ENCODE measurements at regions not wholly inside any gene's neighbourhood (a gene's known extent, or its start where the extent isn't known, plus 50 kb on each side); places are given as distances from the start of the nearest gene placed in this dataset.

GRCh38 chr18:47725656-47726055 is 204.8 kb downstream of the SMAD2 start:
- POLR2A ChIA-PET = no interaction called here

More at GRCh38 chr18:47725656-47726055, 204.8 kb downstream of the SMAD2 start:
- Histone ChIP-seq H3K4me2 (ENCODE audit: insufficient read depth, low read length) (no peak overlapping the region), H3K9ac (replicated peaks; ENCODE audit: extremely low read depth, insufficient read depth, low read length) (no peak overlapping the region), H4K20me1 (replicated peaks; ENCODE audit: control insufficient read depth, extremely low read depth, insufficient read depth, low read length) (no peaks in the 10 kb centered on the region), H3K36me3 (ENCODE audit: control insufficient read depth in 2 of 2, extremely low read depth in 1 of 2, insufficient read depth in 2 of 2, low read length in 2 of 2) (no peaks in the 10 kb centered on the region), H3K27ac (ENCODE audit: insufficient read depth, low read depth, low read length) (no peak overlapping the region), H3K79me2 (ENCODE audit: control insufficient read depth, insufficient read depth, low read length) (no peaks in the 10 kb centered on the region), H2AFZ (ENCODE audit: low read depth, low read length) (no peak overlapping the region), H3K9me3 (replicated peaks; ENCODE audit: control insufficient read depth, insufficient read depth, low read length) (no peaks in the 10 kb centered on the region), H3K4me3 (replicated peaks in 1 of 3; ENCODE audit: insufficient read depth in 1 of 3, low read depth in 1 of 3, low read length in 3 of 3) (no peak overlapping the region), H3K27me3 (ENCODE audit: control insufficient read depth in 2 of 2, insufficient read depth in 2 of 2, low read length in 2 of 2) (no peaks in the 10 kb centered on the region), H3K4me1 (ENCODE audit: control insufficient read depth, extremely low read depth, insufficient read depth, low read length) (no peaks in the 10 kb centered on the region), H3K9me1 (replicated peaks; ENCODE audit: control insufficient read depth, extremely low read depth, insufficient read depth, low read length) (no peaks in the 10 kb centered on the region)
- dilution Hi-C loops (cut with MboI; ENCODE audit: extremely low pct_ligation_motif_present, low sequenced_read_pairs) = no loop called here
- TF ChIP-seq POLR2A (IDR thresholded peaks at IDR 0.05; ENCODE audit: low read depth, low read length) (no peak), CTCF (IDR thresholded peaks at IDR 0.05; ENCODE audit: extremely low read depth in 1 of 2, insufficient read depth in 1 of 2, low read depth in 1 of 2, low read length in 2 of 2) (no peak), POLR2AphosphoS5 (IDR thresholded peaks at IDR 0.05; ENCODE audit: insufficient read depth, low read depth, low read length) (no peak), MYC (IDR thresholded peaks at IDR 0.05; ENCODE audit: low read depth, low read length) (no peak), JUN (IDR thresholded peaks at IDR 0.05; ENCODE audit: borderline replicate concordance, insufficient read depth, insufficient read length, low read depth) (no peak), FOS (IDR thresholded peaks at IDR 0.05; ENCODE audit: borderline replicate concordance, insufficient read depth, low read length) (no peak), EZH2 (IDR thresholded peaks at IDR 0.05; ENCODE audit: borderline replicate concordance, low read depth, low read length, severe bottlenecking) (no peak), GATA2 (IDR thresholded peaks at IDR 0.05; ENCODE audit: insufficient read depth, insufficient read length, low read depth, low read length) (no peak), MAX (IDR thresholded peaks at IDR 0.05; ENCODE audit: insufficient read depth, insufficient read length) (no peak)
- no peak for DNase-seq (ENCODE audit: low read depth, low spot score)
- CTCF ChIA-PET = no interaction called here
- FAIRE-seq = no peak
- intact Hi-C loops (cut with micrococcal nuclease) = no loop called here
- no TSS peak for BruUV-seq (replicated peaks)
